GM19239 (cell line): ENCODE measurements at regions not wholly inside any gene's neighbourhood (a gene's known extent, or its start where the extent isn't known, plus 50 kb on each side); places are given as distances from the start of the nearest gene placed in this dataset.

Experiments used
- DNase-seq: peaks from one replicate; pipeline ENCODE4 v3.0.0; 2011; ENCODE audit warnings: low spot score; ENCODE audit not compliant: insufficient read length
- FAIRE-seq: peaks from 2 replicates; lab custom pipeline; 2011; peaks lifted over from hg19 to GRCh38; lab: Jason Lieb, UNC

GRCh38 chr14:94717808-94718207 lies 52.1 kb downstream of the GSC start:
- FAIRE-seq (no peak), DNase-seq (no peak)

GRCh38 chr14:94716976-94717375 lies 52.9 kb downstream of the GSC start:
- DNase-seq: no peak
- FAIRE-seq: no peak

GRCh38 chr14:94713115-94713514 lies 56.8 kb downstream of the GSC start:
- no peak for DNase-seq
- FAIRE-seq: no peak

GRCh38 chr14:94710731-94711130 lies 59.2 kb downstream of the GSC start:
- no peak for FAIRE-seq
- DNase-seq: no peak

GRCh38 chr14:94707494-94707893 lies 62.4 kb downstream of the GSC start:
- no peak for FAIRE-seq
- DNase-seq: no peak

GRCh38 chr14:94706133-94706532 lies 63.8 kb downstream of the GSC start:
- no peak for DNase-seq
- FAIRE-seq: no peak

- DNase-seq (no peak), FAIRE-seq (no peak)
Measured at GRCh38 chr14:94702629-94703028, 67.3 kb downstream of the GSC start.

GRCh38 chr14:94701861-94702370 lies 68.0 kb downstream of the GSC start:
- FAIRE-seq: no peak

GRCh38 chr14:94700336-94700735 lies 69.6 kb downstream of the GSC start:
- FAIRE-seq: no peak
- no peak for DNase-seq

More at GRCh38 chr14:94701861-94702370, 68.0 kb downstream of the GSC start:
- DNase-seq: no peak

- DNase-seq (no peak), FAIRE-seq (no peak)
Measured at GRCh38 chr14:94699831-94700230, 70.1 kb downstream of the GSC start.

- DNase-seq (no peak), FAIRE-seq (no peak)
Measured at GRCh38 chr14:94697773-94698556, 71.9 kb downstream of the GSC start.

- DNase-seq (no peak), FAIRE-seq (no peak)
Measured at GRCh38 chr14:94696518-94696917, 73.4 kb downstream of the GSC start.

GRCh38 chr14:94695231-94695630 lies 74.7 kb downstream of the GSC start:
- DNase-seq (no peak), FAIRE-seq (no peak)

GRCh38 chr14:94691660-94692034 lies 78.3 kb downstream of the GSC start:
- FAIRE-seq (no peak), DNase-seq (no peak)

- DNase-seq (no peak), FAIRE-seq (no peak)
Measured at GRCh38 chr14:94690896-94691659, 78.8 kb downstream of the GSC start.

GRCh38 chr14:94690486-94690885 lies 78.3 kb downstream of the SERPINA3 start:
- DNase-seq (no peak), FAIRE-seq (no peak)

GRCh38 chr14:94689985-94690400 lies 77.8 kb downstream of the SERPINA3 start:
- DNase-seq: no peak
- FAIRE-seq: no peak

GRCh38 chr14:94689218-94689984 lies 77.2 kb downstream of the SERPINA3 start:
- DNase-seq: peak; percentile 70
- FAIRE-seq: peak; percentile 18

GRCh38 chr14:94686511-94687160 lies 74.4 kb downstream of the SERPINA3 start:
- FAIRE-seq (no peak), DNase-seq (no peak)
